Natural killer cell treated with Interleukin-12 subunit alpha and Interleukin-12 subunit beta and Interleukin-15 and Interleukin-18, amount 100 ng/mL, for 72 hours (primary cell): ENCODE measurements at regions not wholly inside any gene's neighbourhood (a gene's known extent, or its start where the extent isn't known, plus 50 kb on each side); places are given as distances from the start of the nearest gene placed in this dataset.

Source experiments
- ATAC-seq, 2 donors: fragments of 150-1000 bp; cut with Tn5 transposase in 1 of 2; sonication (Bioruptor Pico), chemical (Tn5 transposase) in 1 of 2; 2 replicates each; pipeline ENCODE4 v1.10.0; 2021
- DNase-seq: peaks from one replicate; pipeline ENCODE4 v3.0.0; 2022; ENCODE audit warnings: low spot score
- H3K27ac Mint-ChIP-seq, 2 donors: 1 replicate in 1 of 2; 2 replicates in 1 of 2; pipeline ENCODE4 v1.8.0; 2022; ENCODE audit warnings: mixed read lengths in 2 of 2, mild to moderate bottlenecking in 1 of 2, moderate library complexity in 1 of 2
- H3K27me3 Mint-ChIP-seq, 2 donors: 1 replicate in 1 of 2; 2 replicates in 1 of 2; pipeline ENCODE4 v1.8.0; 2022; ENCODE audit warnings: mixed read lengths in 2 of 2
- H3K36me3 Mint-ChIP-seq: one replicate; pipeline ENCODE4 v1.8.0; 2022; ENCODE audit warnings: mixed read lengths
- H3K4me1 Mint-ChIP-seq, 2 donors: 1 replicate in 1 of 2; 2 replicates in 1 of 2; pipeline ENCODE4 v1.8.0; 2022; ENCODE audit warnings: low read depth in 2 of 2, mixed read lengths in 2 of 2, mild to moderate bottlenecking in 1 of 2
- H3K4me3 Mint-ChIP-seq: one replicate; pipeline ENCODE4 v1.8.0; 2022; ENCODE audit warnings: mixed read lengths
- H3K9me3 Mint-ChIP-seq: 2 replicates; pipeline ENCODE4 v1.8.0; 2022; ENCODE audit warnings: mixed read lengths

- no peak for ATAC-seq
- H3K4me1 Mint-ChIP-seq: no peaks in the 10 kb centered on the region
- no peak overlapping the region for H3K27ac Mint-ChIP-seq
- H3K4me3 Mint-ChIP-seq: no peak overlapping the region
- no peak for DNase-seq
- no peaks in the 10 kb centered on the region for H3K27me3 Mint-ChIP-seq
- H3K9me3 Mint-ChIP-seq: peaks cover 9% of the 10 kb centered on the region
- H3K36me3 Mint-ChIP-seq: peaks cover 4% of the 10 kb centered on the region
Observed at GRCh38 chr6:67615796-67616195, 1019.3 kb upstream of the ADGRB3 start.

DNA sequence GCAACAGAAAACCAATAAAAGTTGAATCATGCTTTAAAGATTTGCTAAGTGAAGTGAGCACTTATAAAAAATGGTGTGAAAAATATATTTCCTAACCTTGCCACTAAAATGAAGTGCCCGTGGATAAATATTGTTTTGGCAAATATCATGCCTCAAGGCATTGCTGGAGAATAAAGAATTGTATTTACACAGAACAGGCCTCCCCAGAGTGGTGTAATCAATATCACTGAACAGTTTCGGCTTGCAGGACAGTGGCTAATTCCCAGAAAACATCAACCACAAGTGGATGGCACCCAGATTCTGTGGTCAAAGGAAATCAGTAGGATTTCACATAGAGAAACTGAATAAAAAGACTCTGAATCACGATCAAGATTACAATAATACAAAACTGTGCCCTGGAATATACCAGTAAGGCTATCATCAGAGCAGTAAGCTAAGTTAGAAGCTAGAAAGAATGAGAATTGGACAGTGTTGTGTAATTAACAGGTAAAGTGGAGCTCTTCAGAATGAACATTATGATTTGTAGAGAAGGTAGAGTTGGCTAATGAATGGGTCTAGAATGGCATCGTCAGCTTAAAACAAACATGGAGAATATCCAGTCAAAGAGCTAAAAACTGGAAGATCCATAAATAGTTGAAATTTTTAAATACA, 1026.9 kb upstream of the ADGRB3 start:
- Mint-ChIP-seq H3K9me3 (peaks cover 12% of the 10 kb centered on the region), H3K27me3 (no peaks in the 10 kb centered on the region), H3K4me3 (no peak overlapping the region), H3K27ac (no peak overlapping the region), H3K36me3 (peaks cover 7% of the 10 kb centered on the region), H3K4me1 (no peaks in the 10 kb centered on the region)
- DNase-seq: no peak
- no peak for ATAC-seq

DNA sequence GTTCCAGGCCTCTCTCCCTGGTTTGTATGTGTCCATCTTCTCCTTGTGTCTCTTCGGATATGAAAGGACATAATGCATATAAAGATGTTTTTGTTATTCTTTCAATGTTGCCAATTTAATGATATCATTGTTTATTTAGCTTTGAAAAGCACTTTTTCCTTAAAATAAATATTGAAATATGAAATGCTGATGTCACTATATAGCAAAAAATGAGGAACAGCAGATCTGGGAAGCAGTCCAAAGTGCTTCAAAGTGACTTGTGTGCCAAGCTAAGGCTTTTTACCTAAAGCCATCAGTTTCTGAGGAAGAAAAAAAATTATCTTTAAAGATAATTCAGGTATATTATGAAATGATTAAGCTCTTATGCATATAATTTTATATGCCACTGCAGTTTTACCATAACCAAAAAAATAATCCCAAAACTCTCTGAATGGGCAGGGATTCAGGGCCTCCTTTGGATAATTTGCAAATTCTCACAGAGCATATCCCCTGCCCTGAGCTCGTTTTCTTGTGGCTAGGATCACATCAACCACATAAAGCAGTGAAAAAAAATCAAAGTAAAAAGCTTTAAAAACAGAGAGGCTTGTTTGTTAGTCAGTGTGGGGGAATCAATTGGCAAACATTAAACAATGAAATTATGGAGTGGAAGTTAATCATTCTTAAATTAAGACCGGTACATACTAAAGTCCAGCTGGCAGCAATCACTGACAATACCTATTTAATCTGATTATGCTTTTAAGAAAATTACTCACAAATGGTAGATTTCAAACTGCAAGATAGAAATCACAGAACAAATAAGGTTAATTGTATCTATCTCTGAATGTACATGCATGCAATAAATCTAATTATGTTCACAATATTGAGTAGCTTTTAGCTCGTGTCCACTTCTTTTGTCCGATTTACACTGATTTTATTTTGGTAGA, 1027.9 kb upstream of the ADGRB3 start:
- ATAC-seq (no peak), DNase-seq (no peak)
- Mint-ChIP-seq H3K9me3 (peaks cover 9% of the 10 kb centered on the region), H3K4me3 (no peak overlapping the region), H3K4me1 (no peaks in the 10 kb centered on the region), H3K27ac (no peak overlapping the region), H3K36me3 (peaks cover 7% of the 10 kb centered on the region), H3K27me3 (no peaks in the 10 kb centered on the region)

DNA sequence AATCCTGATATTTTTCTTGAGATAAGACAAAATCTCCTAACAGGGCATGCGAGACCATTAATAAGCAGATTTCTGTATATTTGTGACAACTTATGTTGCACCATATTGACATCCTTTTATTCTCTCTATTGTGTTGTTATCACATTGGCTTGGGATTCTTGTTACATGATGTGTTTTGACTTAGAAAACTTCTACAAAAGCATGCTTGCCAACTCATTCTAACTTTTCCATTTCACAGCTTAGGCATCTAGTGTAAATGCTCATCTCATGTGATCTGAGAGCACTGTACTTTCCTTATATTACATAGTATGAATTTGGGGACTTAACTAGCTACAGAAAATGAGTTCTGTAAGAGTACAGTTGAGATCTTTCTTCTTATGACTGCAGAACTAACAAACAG, 1040.7 kb upstream of the ADGRB3 start:
- H3K4me3 Mint-ChIP-seq: no peak overlapping the region
- DNase-seq (no peak), ATAC-seq (no peak)
- no peaks in the 10 kb centered on the region for H3K27me3 Mint-ChIP-seq
- peaks cover 10% of the 10 kb centered on the region for H3K36me3 Mint-ChIP-seq
- no peak overlapping the region for H3K27ac Mint-ChIP-seq
- no peaks in the 10 kb centered on the region for H3K4me1 Mint-ChIP-seq
- no peaks in the 10 kb centered on the region for H3K9me3 Mint-ChIP-seq

DNA sequence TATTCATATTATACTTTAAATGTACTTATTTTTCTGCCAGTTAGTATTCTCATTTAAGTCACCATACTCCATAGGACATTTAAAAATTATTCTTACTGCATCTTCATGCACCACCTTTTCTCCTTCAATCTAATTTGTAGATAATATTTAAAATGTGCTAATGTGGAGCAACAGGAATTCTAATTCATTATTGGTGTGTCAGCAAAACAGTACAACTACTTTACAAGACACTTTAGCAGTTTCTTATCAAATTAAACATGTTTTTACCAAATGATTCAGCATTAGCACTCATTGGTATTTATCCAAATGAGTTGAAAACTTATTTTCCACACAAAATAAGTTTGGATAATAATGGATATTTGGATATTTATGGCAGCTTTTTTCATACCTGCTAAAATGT, 1041.8 kb upstream of the ADGRB3 start:
- Mint-ChIP-seq H3K27me3 (no peaks in the 10 kb centered on the region), H3K9me3 (no peaks in the 10 kb centered on the region), H3K4me3 (no peak overlapping the region), H3K4me1 (no peaks in the 10 kb centered on the region), H3K27ac (no peak overlapping the region), H3K36me3 (peaks cover 10% of the 10 kb centered on the region)
- no peak for ATAC-seq
- DNase-seq: no peak

DNA sequence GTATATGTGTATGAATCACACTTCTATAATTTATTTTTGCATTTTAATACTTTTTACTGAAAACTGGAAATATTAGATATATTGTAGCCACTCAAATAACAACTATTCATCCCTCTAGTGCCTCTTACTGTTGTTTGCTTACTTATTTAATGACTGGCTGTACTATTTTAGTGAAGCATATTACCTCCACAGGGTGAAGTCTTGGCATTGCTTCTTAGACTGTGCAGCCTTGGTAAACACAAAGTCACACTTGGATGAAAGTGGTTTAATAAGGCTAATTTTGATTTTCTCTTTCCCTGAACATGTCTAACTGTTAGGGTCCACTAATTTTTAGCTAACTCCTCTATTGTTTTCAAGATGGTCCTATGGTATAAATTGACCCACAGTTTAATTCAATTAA, 1043.2 kb upstream of the ADGRB3 start:
- H3K27me3 Mint-ChIP-seq: no peaks in the 10 kb centered on the region
- ATAC-seq: no peak
- no peak overlapping the region for H3K4me3 Mint-ChIP-seq
- H3K4me1 Mint-ChIP-seq: no peaks in the 10 kb centered on the region
- H3K27ac Mint-ChIP-seq: no peak overlapping the region
- DNase-seq: no peak
- peaks cover 4% of the 10 kb centered on the region for H3K9me3 Mint-ChIP-seq
- peaks cover 13% of the 10 kb centered on the region for H3K36me3 Mint-ChIP-seq

DNA sequence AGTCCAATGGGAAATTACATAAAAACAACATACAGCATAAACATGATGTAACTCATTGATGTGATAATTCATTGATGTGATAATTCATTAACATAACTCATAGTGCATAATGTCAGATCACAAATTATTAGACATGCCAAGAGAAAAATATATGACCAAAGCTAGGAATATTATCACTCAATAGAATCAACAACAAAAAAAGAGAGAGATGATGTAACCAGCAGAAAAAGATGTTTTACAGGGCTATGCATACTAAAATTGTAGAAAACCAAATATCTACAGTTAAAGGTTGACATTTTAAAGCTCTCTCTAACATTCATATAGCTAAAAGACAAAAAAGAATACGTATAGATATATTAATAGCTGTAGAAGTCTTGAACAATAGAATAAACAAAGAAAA, 1067.2 kb upstream of the ADGRB3 start:
- Mint-ChIP-seq H3K36me3 (peaks cover 4% of the 10 kb centered on the region), H3K27ac (no peak overlapping the region), H3K27me3 (no peaks in the 10 kb centered on the region), H3K4me3 (no peak overlapping the region), H3K4me1 (no peaks in the 10 kb centered on the region), H3K9me3 (peaks cover 4% of the 10 kb centered on the region)
- ATAC-seq (no peak), DNase-seq (no peak)

- ATAC-seq (no peak), DNase-seq (no peak)
- peaks cover 6% of the 10 kb centered on the region for H3K36me3 Mint-ChIP-seq
- no peaks in the 10 kb centered on the region for H3K4me1 Mint-ChIP-seq
- H3K9me3 Mint-ChIP-seq: peaks cover 4% of the 10 kb centered on the region
- H3K27me3 Mint-ChIP-seq: no peaks in the 10 kb centered on the region
- H3K4me3 Mint-ChIP-seq: no peak overlapping the region
- H3K27ac Mint-ChIP-seq: no peak overlapping the region
Observed at GRCh38 chr6:67563671-67564070, 1071.4 kb upstream of the ADGRB3 start.

- H3K36me3 Mint-ChIP-seq: peaks cover 25% of the 10 kb centered on the region
- no peak overlapping the region for H3K4me3 Mint-ChIP-seq
- H3K9me3 Mint-ChIP-seq: peaks cover 25% of the 10 kb centered on the region
- H3K4me1 Mint-ChIP-seq: no peaks in the 10 kb centered on the region
- ATAC-seq (no peak), DNase-seq (no peak)
- no peak overlapping the region for H3K27ac Mint-ChIP-seq
- H3K27me3 Mint-ChIP-seq: no peaks in the 10 kb centered on the region
Observed at GRCh38 chr6:67560068-67560467, 1075.0 kb upstream of the ADGRB3 start.

DNA sequence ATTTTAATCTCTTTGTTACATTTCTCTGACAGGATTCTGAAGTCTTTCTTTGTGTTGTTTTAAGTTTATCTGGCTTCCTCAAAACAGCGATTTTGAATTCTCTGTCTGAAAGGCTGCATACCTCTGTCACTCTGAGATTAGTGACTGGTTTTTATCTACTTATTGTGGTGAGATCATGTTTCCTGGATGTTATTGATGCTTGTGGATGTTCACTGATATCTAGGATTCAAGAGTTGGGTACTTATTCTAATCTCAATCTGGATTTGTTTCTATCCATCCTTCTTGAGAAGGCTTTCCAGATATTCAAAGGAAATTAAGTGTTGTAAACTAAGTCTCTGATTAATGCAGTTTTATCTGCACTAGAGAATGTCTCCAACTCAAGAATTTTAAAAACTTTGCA, 1076.1 kb upstream of the ADGRB3 start:
- Mint-ChIP-seq H3K9me3 (peaks cover 25% of the 10 kb centered on the region), H3K27ac (no peak overlapping the region), H3K27me3 (no peaks in the 10 kb centered on the region), H3K4me3 (no peak overlapping the region), H3K4me1 (no peaks in the 10 kb centered on the region), H3K36me3 (peaks cover 25% of the 10 kb centered on the region)
- ATAC-seq (no peak), DNase-seq (no peak)

- Mint-ChIP-seq H3K4me3 (no peak overlapping the region), H3K27ac (no peak overlapping the region), H3K9me3 (peaks cover 18% of the 10 kb centered on the region), H3K4me1 (no peaks in the 10 kb centered on the region), H3K36me3 (peaks cover 5% of the 10 kb centered on the region), H3K27me3 (no peaks in the 10 kb centered on the region)
- DNase-seq (no peak), ATAC-seq (no peak)
Observed at GRCh38 chr6:67544851-67545452, 1090.1 kb upstream of the ADGRB3 start.

DNA sequence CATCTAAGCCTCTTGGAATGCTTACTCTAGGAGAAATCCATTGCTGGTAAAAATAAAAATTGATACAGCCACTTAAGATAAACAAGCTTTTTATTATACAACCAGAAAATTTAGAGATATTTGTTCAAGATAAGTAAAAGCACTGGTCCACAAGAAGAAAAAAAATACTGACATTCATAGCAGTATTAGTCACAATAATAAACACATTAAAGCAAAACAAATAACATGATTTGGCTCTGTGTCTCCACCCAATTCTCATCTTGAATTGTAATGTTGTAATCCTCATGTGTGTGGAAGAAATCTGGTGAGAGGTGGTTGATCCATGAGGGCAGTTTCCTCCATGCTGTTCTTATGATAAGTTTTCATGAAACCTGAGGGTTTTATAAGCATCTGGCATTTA, 1093.5 kb upstream of the ADGRB3 start:
- Mint-ChIP-seq H3K4me3 (no peak overlapping the region), H3K27ac (no peak overlapping the region), H3K9me3 (peaks cover 20% of the 10 kb centered on the region), H3K36me3 (peaks cover 6% of the 10 kb centered on the region), H3K27me3 (no peaks in the 10 kb centered on the region), H3K4me1 (no peaks in the 10 kb centered on the region)
- ATAC-seq (no peak), DNase-seq (no peak)

GRCh38 chr6:67538032-67538431, 1097.0 kb upstream of the ADGRB3 start:
- Mint-ChIP-seq H3K4me1 (no peaks in the 10 kb centered on the region), H3K4me3 (no peak overlapping the region), H3K9me3 (peaks cover 21% of the 10 kb centered on the region), H3K36me3 (peaks cover 11% of the 10 kb centered on the region), H3K27ac (no peak overlapping the region), H3K27me3 (no peaks in the 10 kb centered on the region)
- DNase-seq: no peak
- ATAC-seq: no peak

DNA sequence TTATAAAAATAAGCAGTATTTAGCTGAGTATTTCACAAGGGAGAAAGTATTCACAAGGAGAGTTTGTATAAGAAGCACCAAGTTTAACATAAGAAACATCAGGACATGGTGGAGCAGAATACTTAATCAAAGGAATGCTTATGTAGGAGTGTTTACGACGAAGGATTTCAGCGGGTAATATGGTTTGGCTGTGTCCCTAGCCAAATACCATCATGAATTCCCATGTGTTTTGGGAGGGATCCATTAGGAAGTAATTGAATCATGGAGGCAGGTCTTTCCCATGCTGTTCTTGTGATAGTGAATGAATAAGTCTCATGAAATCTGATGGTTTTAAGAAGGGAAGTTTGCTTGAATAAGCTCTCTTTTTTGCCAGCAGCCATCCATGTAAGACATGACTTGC, 1099.1 kb upstream of the ADGRB3 start:
- no peaks in the 10 kb centered on the region for H3K27me3 Mint-ChIP-seq
- H3K36me3 Mint-ChIP-seq: peaks cover 16% of the 10 kb centered on the region

More for the DNA sequence above, 1099.1 kb upstream of the ADGRB3 start:
- no peak for DNase-seq
- no peak overlapping the region for H3K4me3 Mint-ChIP-seq
- H3K4me1 Mint-ChIP-seq: no peaks in the 10 kb centered on the region
- ATAC-seq: no peak
- H3K27ac Mint-ChIP-seq: no peak overlapping the region
- H3K9me3 Mint-ChIP-seq: peaks cover 17% of the 10 kb centered on the region
